Gastroesophageal sphincter (tissue), 3 donors: ENCODE measurements at regions not wholly inside any gene's neighbourhood (a gene's known extent, or its start where the extent isn't known, plus 50 kb on each side); places are given as distances from the start of the nearest gene placed in this dataset.

Source experiments
- CTCF ChIP-seq, 4 experiments: fragments of 200-600 bp in 2 of 4; fragments of 450-650 bp in 2 of 4; sonication (generic) in 1 of 4; IDR thresholded peaks; one replicate each; pipeline ENCODE4 v1.5.1; 2017 to 2019; ENCODE audit warnings: antibody characterized with exemption in 4 of 4, mild to moderate bottlenecking in 2 of 4, moderate library complexity in 2 of 4
- EP300 ChIP-seq: sonication (generic); formaldehyde crosslinking; IDR thresholded peaks from one replicate; pipeline ENCODE4 v1.6.1; 2017; ENCODE audit warnings: antibody characterized with exemption, mild to moderate bottlenecking
- POLR2A ChIP-seq, 2 donors: fragments of 450-650 bp; IDR thresholded peaks; one replicate each; pipeline ENCODE4 v1.6.1; 2017; ENCODE audit warnings: antibody characterized with exemption in 2 of 2, mild to moderate bottlenecking in 2 of 2, moderate library complexity in 1 of 2
- POLR2AphosphoS5 ChIP-seq: sonication (generic); formaldehyde crosslinking; IDR thresholded peaks from one replicate; pipeline ENCODE4 v1.6.1; 2017; ENCODE audit warnings: antibody characterized with exemption

GRCh38 chr5:107224272-107224671 is 446.5 kb downstream of the EFNA5 start:
- no peak for TF ChIP-seq CTCF (IDR thresholded peaks at IDR 0.05)
- TF ChIP-seq POLR2A (IDR thresholded peaks at IDR 0.05) = no peak
- TF ChIP-seq POLR2AphosphoS5 = peak; percentile 73
- no peak for TF ChIP-seq EP300
